ENCODE measurements at regions not wholly inside any gene's neighbourhood (a gene's known extent, or its start where the extent isn't known, plus 50 kb on each side); places are given as distances from the start of the nearest gene placed in this dataset.

DNA sequence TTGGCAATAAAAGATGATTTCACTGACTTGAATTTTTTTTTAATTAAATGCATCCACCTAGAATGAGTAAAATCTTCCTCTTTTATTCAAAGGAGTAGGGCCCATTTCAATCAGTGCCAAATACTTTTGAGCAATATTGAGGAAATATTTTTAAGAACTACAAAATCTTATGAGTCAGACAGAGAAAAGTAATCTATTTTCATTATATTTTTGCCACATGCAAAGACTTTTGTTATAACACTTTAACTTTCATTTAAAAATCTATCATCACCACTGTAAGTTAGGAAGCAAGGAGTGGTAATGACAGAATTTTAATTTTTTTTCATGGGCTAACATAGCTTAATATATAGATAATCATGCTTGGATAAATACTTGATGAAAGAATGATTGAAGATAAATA is 345.2 kb upstream of the KITLG start:
- Histone ChIP-seq H3K27me3 (ENCODE audit: control insufficient read depth, insufficient read depth, low read length) (no peaks in the 10 kb centered on the region), H3K36me3 (ENCODE audit: control insufficient read depth, insufficient read depth, low read length) (no peaks in the 10 kb centered on the region), H3K4me3 (ENCODE audit: low read depth, low read length) (no peak overlapping the region)
- DNase-seq (ENCODE audit: low read depth), result no peak
- no peak for TF ChIP-seq CTCF (IDR thresholded peaks at IDR 0.05; ENCODE audit: insufficient read depth, low read length, poor library complexity, severe bottlenecking)

GRCh38 chr12:88924162-88924561 is 343.9 kb upstream of the KITLG start:
- Histone ChIP-seq H3K4me3 (ENCODE audit: low read depth, low read length) (no peak overlapping the region), H3K36me3 (ENCODE audit: control insufficient read depth, insufficient read depth, low read length) (no peaks in the 10 kb centered on the region), H3K27me3 (ENCODE audit: control insufficient read depth, insufficient read depth, low read length) (no peaks in the 10 kb centered on the region)
- DNase-seq (ENCODE audit: low read depth), result no peak
- no peak for TF ChIP-seq CTCF (IDR thresholded peaks at IDR 0.05; ENCODE audit: insufficient read depth, low read length, poor library complexity, severe bottlenecking)

- H3K36me3 ChIP-seq (ENCODE audit: control insufficient read depth, insufficient read depth, low read length), result no peaks in the 10 kb centered on the region
- DNase-seq (ENCODE audit: low read depth), result no peak
- no peak overlapping the region for H3K4me3 ChIP-seq (ENCODE audit: low read depth, low read length)
- H3K27me3 ChIP-seq (ENCODE audit: control insufficient read depth, insufficient read depth, low read length), result no peaks in the 10 kb centered on the region
- TF ChIP-seq CTCF (IDR thresholded peaks at IDR 0.05; ENCODE audit: insufficient read depth, low read length, poor library complexity, severe bottlenecking), result no peak
These were observed 343.4 kb upstream of the KITLG start for GRCh38 chr12:88923631-88924030.

GRCh38 chr12:88922816-88923215 is 342.5 kb upstream of the KITLG start:
- no peaks in the 10 kb centered on the region for H3K27me3 ChIP-seq (ENCODE audit: control insufficient read depth, insufficient read depth, low read length)
- DNase-seq (ENCODE audit: low read depth), result no peak
- no peak for TF ChIP-seq CTCF (IDR thresholded peaks at IDR 0.05; ENCODE audit: insufficient read depth, low read length, poor library complexity, severe bottlenecking)
- H3K36me3 ChIP-seq (ENCODE audit: control insufficient read depth, insufficient read depth, low read length), result no peaks in the 10 kb centered on the region
- no peak overlapping the region for H3K4me3 ChIP-seq (ENCODE audit: low read depth, low read length)

- Histone ChIP-seq H3K4me3 (ENCODE audit: low read depth, low read length) (no peak overlapping the region), H3K27me3 (ENCODE audit: control insufficient read depth, insufficient read depth, low read length) (no peaks in the 10 kb centered on the region), H3K36me3 (ENCODE audit: control insufficient read depth, insufficient read depth, low read length) (no peaks in the 10 kb centered on the region)
- no peak for DNase-seq (ENCODE audit: low read depth)
- TF ChIP-seq CTCF (IDR thresholded peaks at IDR 0.05; ENCODE audit: insufficient read depth, low read length, poor library complexity, severe bottlenecking), result no peak
These were observed 341.7 kb upstream of the KITLG start for GRCh38 chr12:88921890-88922532.

GRCh38 chr12:88921434-88921833 is 341.2 kb upstream of the KITLG start:
- H3K4me3 ChIP-seq (ENCODE audit: low read depth, low read length), result no peak overlapping the region

More at GRCh38 chr12:88921434-88921833, 341.2 kb upstream of the KITLG start:
- no peaks in the 10 kb centered on the region for H3K36me3 ChIP-seq (ENCODE audit: control insufficient read depth, insufficient read depth, low read length)
- no peak for TF ChIP-seq CTCF (IDR thresholded peaks at IDR 0.05; ENCODE audit: insufficient read depth, low read length, poor library complexity, severe bottlenecking)
- H3K27me3 ChIP-seq (ENCODE audit: control insufficient read depth, insufficient read depth, low read length), result no peaks in the 10 kb centered on the region
- DNase-seq (ENCODE audit: low read depth), result no peak

Data from kidney epithelial cell (primary cell).